GM23338 (cell line): ENCODE measurements at regions not wholly inside any gene's neighbourhood (a gene's known extent, or its start where the extent isn't known, plus 50 kb on each side); places are given as distances from the start of the nearest gene placed in this dataset.

Experiments used
- ATAC-seq: fragments of 200-7000 bp; cut with Tn5 transposase; 3 replicates; pipeline ENCODE4 v1.9.1; 2020
- DNase-seq: peaks from one replicate; pipeline ENCODE4 v3.0.0-alpha.2; 2015; ENCODE audit warnings: low spot score
- H2AFZ ChIP-seq: fragments of 200-600 bp; sonication (generic); 2 replicates; pipeline ENCODE4 v1.8.0; 2016; ENCODE audit warnings: antibody characterized with exemption, mild to moderate bottlenecking, moderate library complexity
- H3F3A ChIP-seq: fragments of 200-600 bp; sonication (generic); replicated peaks from 2 replicates; pipeline ENCODE4 v1.8.0; 2017; ENCODE audit warnings: antibody characterized with exemption, mixed run types, low read depth
- H3K27ac ChIP-seq: fragments of 200-600 bp; sonication (generic); 2 replicates; pipeline ENCODE4 v1.6.1; 2016; ENCODE audit warnings: low read depth
- H3K27me3 ChIP-seq: fragments of 200-600 bp; sonication (generic); 2 replicates; pipeline ENCODE4 v1.8.0; 2016; ENCODE audit warnings: mild to moderate bottlenecking, mixed run types, moderate library complexity; ENCODE audit not compliant: insufficient read depth
- H3K36me3 ChIP-seq: fragments of 200-600 bp; sonication (generic); 2 replicates; pipeline ENCODE4 v1.8.0; 2016; ENCODE audit warnings: mild to moderate bottlenecking; ENCODE audit not compliant: insufficient read depth
- H3K4me1 ChIP-seq: fragments of 200-600 bp; sonication (generic); 2 replicates; pipeline ENCODE4 v1.8.0; 2016; ENCODE audit warnings: mild to moderate bottlenecking, moderate library complexity; ENCODE audit not compliant: insufficient read depth
- H3K4me2 ChIP-seq: fragments of 200-600 bp; sonication (generic); 2 replicates; pipeline ENCODE4 v1.7.1; 2017; ENCODE audit warnings: mixed run types
- H3K4me3 ChIP-seq: fragments of 200-600 bp; sonication (generic); 2 replicates; pipeline ENCODE4 v1.6.1; 2016; ENCODE audit warnings: mixed run types
- H3K79me2 ChIP-seq: fragments of 200-600 bp; sonication (generic); replicated peaks from 2 replicates; pipeline ENCODE4 v1.8.0; 2017; ENCODE audit warnings: mild to moderate bottlenecking; ENCODE audit not compliant: insufficient read depth
- H3K9me2 ChIP-seq: fragments of 200-600 bp; sonication (generic); 2 replicates; pipeline ENCODE4 v1.8.0; 2017; ENCODE audit not compliant: insufficient read depth
- H4K20me1 ChIP-seq: fragments of 200-600 bp; sonication (generic); replicated peaks from 2 replicates; pipeline ENCODE4 v1.8.0; 2017; ENCODE audit warnings: mild to moderate bottlenecking; ENCODE audit not compliant: insufficient read depth
- H3K27ac Mint-ChIP-seq: 2 replicates; pipeline ENCODE4 v1.8.0; 2020; ENCODE audit warnings: inconsistent platforms, mild to moderate bottlenecking, moderate library complexity, mixed read lengths
- H3K27me3 Mint-ChIP-seq: 3 replicates; pipeline ENCODE4 v1.8.0; 2022; ENCODE audit warnings: low read depth, mild to moderate bottlenecking, moderate library complexity, mixed read lengths, inconsistent platforms; ENCODE audit not compliant: insufficient read depth, poor library complexity
- H3K36me3 Mint-ChIP-seq: 3 replicates; pipeline ENCODE4 v1.8.0; 2021; ENCODE audit warnings: low read depth, mild to moderate bottlenecking, inconsistent platforms, moderate library complexity, mixed read lengths
- H3K4me1 Mint-ChIP-seq: 3 replicates; pipeline ENCODE4 v1.8.0; 2020; ENCODE audit warnings: mild to moderate bottlenecking, inconsistent platforms, mixed read lengths
- H3K4me3 Mint-ChIP-seq: 3 replicates; pipeline ENCODE4 v1.8.0; 2021; ENCODE audit warnings: moderate library complexity, mild to moderate bottlenecking, inconsistent platforms, mixed read lengths
- H3K9me3 Mint-ChIP-seq: 3 replicates; pipeline ENCODE4 v1.8.0; 2020; ENCODE audit warnings: moderate library complexity, mild to moderate bottlenecking, inconsistent platforms, mixed read lengths
- CREB1 ChIP-seq: fragments of 250-450 bp; sonication (Bioruptor Pico); IDR thresholded peaks from 2 replicates; pipeline ENCODE4 v1.5.0; 2020; ENCODE audit warnings: low read depth, mild to moderate bottlenecking, moderate library complexity
- CTCF ChIP-seq, 2 experiments: fragments of 200-600 bp in 1 of 2; sonication (generic) in 1 of 2; conservative IDR thresholded peaks; 2 replicates each; pipeline versions ENCODE4 v1.5.1 to v1.6.1; 2016 to 2017; ENCODE audit warnings: antibody characterized with exemption in 2 of 2, low read depth in 2 of 2, mild to moderate bottlenecking in 2 of 2, moderate library complexity in 1 of 2
- ETS1 ChIP-seq: IDR thresholded peaks from 2 replicates; pipeline ENCODE4 v1.6.1; 2016; ENCODE audit warnings: antibody characterized with exemption
- EZH2 ChIP-seq: fragments of 200-600 bp; sonication (generic); IDR thresholded peaks from one replicate; pipeline ENCODE4 v1.8.0; 2017; ENCODE audit warnings: antibody characterized with exemption, mild to moderate bottlenecking, low read depth; ENCODE audit not compliant: unreplicated experiment
- JUNB ChIP-seq: IDR thresholded peaks from one replicate; pipeline ENCODE4 v1.6.1; 2016; ENCODE audit warnings: antibody characterized with exemption; ENCODE audit not compliant: unreplicated experiment
- NANOG ChIP-seq: IDR thresholded peaks from 2 replicates; pipeline ENCODE4 v1.6.1; 2016; ENCODE audit warnings: antibody characterized with exemption, borderline replicate concordance
- POLR2AphosphoS5 ChIP-seq: IDR thresholded peaks from 2 replicates; pipeline ENCODE4 v1.6.1; 2016; ENCODE audit warnings: antibody characterized with exemption, low read depth
- REST ChIP-seq: IDR thresholded peaks from one replicate; pipeline ENCODE4 v1.6.1; 2018; ENCODE audit warnings: antibody characterized with exemption; ENCODE audit not compliant: unreplicated experiment
- ZNF114 ChIP-seq: fragments of 250-450 bp; sonication (Bioruptor Pico); IDR thresholded peaks from 2 replicates; pipeline ENCODE4 v1.5.0; 2020; ENCODE audit warnings: mild to moderate bottlenecking, moderate library complexity
- ZNF331 ChIP-seq: fragments of 250-450 bp; sonication (Bioruptor Pico); IDR thresholded peaks from 2 replicates; pipeline ENCODE4 v1.5.0; 2020; ENCODE audit warnings: low read depth, mild to moderate bottlenecking, moderate library complexity
- ZNF462 ChIP-seq: fragments of 250-450 bp; sonication (Bioruptor Pico); IDR thresholded peaks from 2 replicates; pipeline ENCODE4 v1.5.0; 2020; ENCODE audit warnings: mild to moderate bottlenecking, moderate library complexity

GRCh38 chr12:115108129-115109100 is 424.4 kb upstream of the TBX3 start:
- Histone ChIP-seq H3K4me1 (no peaks in the 10 kb centered on the region), H4K20me1 (no peaks in the 10 kb centered on the region), H3K9me2 (no peaks in the 10 kb centered on the region), H3K27ac (no peak overlapping the region), H3F3A (no peaks in the 10 kb centered on the region), H3K4me3 (no peak overlapping the region), H3K4me2 (no peak overlapping the region), H3K36me3 (no peaks in the 10 kb centered on the region), H3K27me3 (no peaks in the 10 kb centered on the region), H3K79me2 (no peaks in the 10 kb centered on the region), H2AFZ (no peak overlapping the region)
- H3K36me3 Mint-ChIP-seq = no peaks in the 10 kb centered on the region
- H3K27ac Mint-ChIP-seq = no peak overlapping the region
- DNase-seq = no peak
- ATAC-seq = no peak
- H3K27me3 Mint-ChIP-seq = no peaks in the 10 kb centered on the region
- TF ChIP-seq POLR2AphosphoS5 (no peak), CREB1 (CRISPR knock-in tag) (no peak), JUNB (no peak), ETS1 (no peak), NANOG (no peak), EZH2 (no peak), ZNF462 (CRISPR knock-in tag) (no peak), CTCF (conservative IDR thresholded peaks at IDR 0.05; ENCODE audit: low read depth in 2 of 2) (no peak), ZNF114 (CRISPR knock-in tag) (no peak), REST (no peak), ZNF331 (CRISPR knock-in tag) (no peak)
- no peaks in the 10 kb centered on the region; the same call in 2 of the 3 replicates for H3K9me3 Mint-ChIP-seq
- H3K4me1 Mint-ChIP-seq = 0 out of 3 replicates have a peak, but pooled peaks cover 1% of the 10 kb centered on the region
- no peak overlapping the region for H3K4me3 Mint-ChIP-seq
